ENCODE measurements at regions not wholly inside any gene's neighbourhood (a gene's known extent, or its start where the extent isn't known, plus 50 kb on each side); places are given as distances from the start of the nearest gene placed in this dataset.

DNA sequence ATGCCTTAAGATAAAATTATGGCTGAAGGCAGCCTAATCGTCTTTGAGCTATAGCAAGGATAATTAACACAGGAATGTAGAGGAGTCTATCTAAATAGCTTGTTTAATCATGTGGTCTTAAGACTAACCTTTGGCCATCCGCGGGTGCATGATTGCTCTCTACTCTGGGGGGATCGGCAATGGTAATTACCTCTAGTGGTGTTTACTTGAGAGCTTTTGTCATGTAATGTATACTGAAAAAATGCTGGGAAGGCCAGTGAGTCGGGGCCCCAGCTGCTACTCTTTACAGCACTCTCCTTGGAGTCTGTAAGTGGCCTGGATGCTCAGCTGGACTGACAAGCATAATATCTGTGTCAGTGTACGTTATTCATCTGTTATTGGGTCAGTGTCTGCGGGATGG is 65.5 kb upstream of the GNPDA2 start:
- TF ChIP-seq, protein P1, sequence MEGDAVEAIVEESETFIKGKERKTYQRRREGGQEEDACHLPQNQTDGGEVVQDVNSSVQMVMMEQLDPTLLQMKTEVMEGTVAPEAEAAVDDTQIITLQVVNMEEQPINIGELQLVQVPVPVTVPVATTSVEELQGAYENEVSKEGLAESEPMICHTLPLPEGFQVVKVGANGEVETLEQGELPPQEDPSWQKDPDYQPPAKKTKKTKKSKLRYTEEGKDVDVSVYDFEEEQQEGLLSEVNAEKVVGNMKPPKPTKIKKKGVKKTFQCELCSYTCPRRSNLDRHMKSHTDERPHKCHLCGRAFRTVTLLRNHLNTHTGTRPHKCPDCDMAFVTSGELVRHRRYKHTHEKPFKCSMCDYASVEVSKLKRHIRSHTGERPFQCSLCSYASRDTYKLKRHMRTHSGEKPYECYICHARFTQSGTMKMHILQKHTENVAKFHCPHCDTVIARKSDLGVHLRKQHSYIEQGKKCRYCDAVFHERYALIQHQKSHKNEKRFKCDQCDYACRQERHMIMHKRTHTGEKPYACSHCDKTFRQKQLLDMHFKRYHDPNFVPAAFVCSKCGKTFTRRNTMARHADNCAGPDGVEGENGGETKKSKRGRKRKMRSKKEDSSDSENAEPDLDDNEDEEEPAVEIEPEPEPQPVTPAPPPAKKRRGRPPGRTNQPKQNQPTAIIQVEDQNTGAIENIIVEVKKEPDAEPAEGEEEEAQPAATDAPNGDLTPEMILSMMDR (IDR thresholded peaks at IDR 0.05; ENCODE audit: low read depth, low read length, missing control alignments), result no peak
- H3K4me3 ChIP-seq (ENCODE audit: low read depth, low read length), result no peak overlapping the region
- H3K27ac ChIP-seq, result no peak overlapping the region
- H3K27me3 ChIP-seq (replicated peaks), result no peaks in the 10 kb centered on the region
- DNase-seq, result no peak
- in situ Hi-C loops (cut with HindIII; ENCODE audit: low pct_ligation_motif_present, low sequenced_read_pairs), result no loop called here
- no peaks in the 10 kb centered on the region for H3K36me3 ChIP-seq (replicated peaks)

DNA sequence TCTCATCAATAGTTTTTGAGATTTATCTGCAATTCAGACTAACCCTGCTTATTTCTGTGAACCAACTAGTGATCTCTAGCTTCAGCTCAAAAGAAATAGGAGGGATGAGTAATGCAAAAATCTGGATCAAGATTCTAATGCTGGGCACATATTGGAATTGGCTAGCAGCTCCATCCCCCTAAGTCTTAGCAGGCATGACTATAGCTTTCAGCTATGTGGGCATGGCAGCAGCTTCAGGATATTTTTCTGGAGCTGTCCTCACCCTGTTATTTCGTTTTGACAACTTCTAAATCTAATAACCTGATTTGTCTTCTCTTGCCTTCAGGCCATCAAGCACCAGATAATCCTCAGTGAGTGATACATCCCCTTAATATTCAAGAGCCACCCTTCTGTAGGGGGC is 50.8 kb upstream of the GNPDA2 start:
- Histone ChIP-seq H3K27ac (no peak overlapping the region), H3K4me3 (ENCODE audit: low read depth, low read length) (no peak overlapping the region), H3K36me3 (replicated peaks) (no peaks in the 10 kb centered on the region), H3K27me3 (replicated peaks) (no peaks in the 10 kb centered on the region)
- in situ Hi-C loops (cut with HindIII; ENCODE audit: low pct_ligation_motif_present, low sequenced_read_pairs), result no loop called here
- DNase-seq, result no peak
- TF ChIP-seq, protein P1 (IDR thresholded peaks at IDR 0.05; ENCODE audit: low read depth, low read length, missing control alignments), result no peak

All from brain microvascular endothelial cell (primary cell).